ENCODE measurements at regions not wholly inside any gene's neighbourhood (a gene's known extent, or its start where the extent isn't known, plus 50 kb on each side); places are given as distances from the start of the nearest gene placed in this dataset.

GRCh38 chrX:39877905-39878304 lies 219.9 kb downstream of the BCOR start:
- FAIRE-seq (no peak), DNase-seq (ENCODE audit: low read depth, low spot score) (no peak)
- no peaks in the 10 kb centered on the region for H3K27me3 ChIP-seq (ENCODE audit: control insufficient read depth, extremely low read depth, insufficient read depth, low read length)
- no peak overlapping the region for H3K27ac ChIP-seq (ENCODE audit: control insufficient read depth, insufficient read depth, low read length)
- H3K4me2 ChIP-seq (ENCODE audit: control insufficient read depth, extremely low read depth, insufficient read depth, low read depth, low read length), result no peak overlapping the region
- no peak overlapping the region for H2AFZ ChIP-seq (ENCODE audit: control insufficient read depth, low read length)
- H4K20me1 ChIP-seq (ENCODE audit: control insufficient read depth, extremely low read depth, insufficient read depth, low read length), result no peaks in the 10 kb centered on the region
- no peaks in the 10 kb centered on the region for H3K9me1 ChIP-seq (ENCODE audit: control insufficient read depth, extremely low read depth, insufficient read depth, low read length)
- no peaks in the 10 kb centered on the region for H3K9me3 ChIP-seq (ENCODE audit: control insufficient read depth, low read depth, low read length)
- H3K9ac ChIP-seq (ENCODE audit: control insufficient read depth, extremely low read depth, insufficient read depth, low read length), result no peak overlapping the region
- H3K36me3 ChIP-seq (ENCODE audit: control insufficient read depth in 2 of 2, extremely low read depth in 1 of 2, insufficient read depth in 2 of 2, low read length in 2 of 2), result no peaks in the 10 kb centered on the region
- dilution Hi-C loops (cut with MboI; ENCODE audit: extremely low pct_ligation_motif_present, low sequenced_read_pairs), result no loop called here
- H3K4me3 ChIP-seq (ENCODE audit: control insufficient read depth in 2 of 3, extremely low read depth in 1 of 3, insufficient read depth in 2 of 3, low read depth in 1 of 3, low read length in 3 of 3), result no peak overlapping the region
- peaks cover 24% of the 10 kb centered on the region for H3K4me1 ChIP-seq (ENCODE audit: control insufficient read depth, extremely low read depth, insufficient read depth, low read length)
- no peaks in the 10 kb centered on the region for H3K79me2 ChIP-seq (ENCODE audit: control insufficient read depth, insufficient read depth, low read length)
- TF ChIP-seq EZH2 (IDR thresholded peaks at IDR 0.05; ENCODE audit: low read length) (no peak), CTCF (optimal IDR thresholded peaks at IDR 0.05 in 1 of 3, IDR thresholded peaks at IDR 0.05 in 1 of 3, conservative IDR thresholded peaks at IDR 0.05 in 1 of 3; ENCODE audit: extremely low read depth in 1 of 3, insufficient read depth in 2 of 3, low read length in 3 of 3) (no peak)

DNA sequence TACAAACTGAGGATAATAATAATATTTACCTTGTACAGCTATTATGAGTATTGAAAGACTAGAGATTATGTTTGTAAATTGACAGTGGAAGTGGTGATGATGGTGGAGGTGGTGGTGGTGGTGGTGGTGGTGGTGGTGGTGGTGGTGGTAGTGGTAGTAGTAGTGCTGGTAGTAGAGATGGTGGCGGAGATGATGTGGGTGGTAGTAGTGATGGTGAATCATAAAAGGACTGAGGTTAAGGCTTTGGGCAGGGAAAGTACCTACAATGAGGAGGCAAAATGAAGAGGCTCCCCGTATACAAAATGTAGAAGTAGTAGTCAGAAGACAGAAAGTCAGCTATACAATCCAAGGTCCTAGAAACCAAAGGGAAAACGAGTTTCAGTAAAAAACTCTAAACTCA lies 214.1 kb downstream of the BCOR start:
- Histone ChIP-seq H3K4me1 (ENCODE audit: control insufficient read depth, extremely low read depth, insufficient read depth, low read length) (no peaks in the 10 kb centered on the region), H3K36me3 (ENCODE audit: control insufficient read depth in 2 of 2, extremely low read depth in 1 of 2, insufficient read depth in 2 of 2, low read length in 2 of 2) (no peaks in the 10 kb centered on the region), H3K27ac (ENCODE audit: control insufficient read depth, insufficient read depth, low read length) (no peak overlapping the region), H3K27me3 (ENCODE audit: control insufficient read depth, extremely low read depth, insufficient read depth, low read length) (no peaks in the 10 kb centered on the region), H3K9me3 (ENCODE audit: control insufficient read depth, low read depth, low read length) (no peaks in the 10 kb centered on the region), H3K9me1 (ENCODE audit: control insufficient read depth, extremely low read depth, insufficient read depth, low read length) (no peaks in the 10 kb centered on the region), H3K4me3 (ENCODE audit: control insufficient read depth in 2 of 3, extremely low read depth in 1 of 3, insufficient read depth in 2 of 3, low read depth in 1 of 3, low read length in 3 of 3) (no peak overlapping the region), H4K20me1 (ENCODE audit: control insufficient read depth, extremely low read depth, insufficient read depth, low read length) (no peaks in the 10 kb centered on the region), H3K79me2 (ENCODE audit: control insufficient read depth, insufficient read depth, low read length) (no peaks in the 10 kb centered on the region), H3K4me2 (ENCODE audit: control insufficient read depth, extremely low read depth, insufficient read depth, low read depth, low read length) (no peak overlapping the region), H2AFZ (ENCODE audit: control insufficient read depth, low read length) (no peak overlapping the region), H3K9ac (ENCODE audit: control insufficient read depth, extremely low read depth, insufficient read depth, low read length) (no peak overlapping the region)
- TF ChIP-seq EZH2 (IDR thresholded peaks at IDR 0.05; ENCODE audit: low read length) (no peak), CTCF (optimal IDR thresholded peaks at IDR 0.05 in 1 of 3, IDR thresholded peaks at IDR 0.05 in 1 of 3, conservative IDR thresholded peaks at IDR 0.05 in 1 of 3; ENCODE audit: extremely low read depth in 1 of 3, insufficient read depth in 2 of 3, low read length in 3 of 3) (no peak)
- dilution Hi-C loops (cut with MboI; ENCODE audit: extremely low pct_ligation_motif_present, low sequenced_read_pairs), result no loop called here
- no peak for DNase-seq (ENCODE audit: low read depth, low spot score)
- FAIRE-seq, result no peak

Data from keratinocyte (primary cell).